Panc1 (cell line): ENCODE measurements at regions not wholly inside any gene's neighbourhood (a gene's known extent, or its start where the extent isn't known, plus 50 kb on each side); places are given as distances from the start of the nearest gene placed in this dataset.

ENCODE experiments used
- POLR2AphosphoS5 ChIP-seq: IDR thresholded peaks from 2 replicates; pipeline ENCODE4 v1.6.1; 2012; ENCODE audit warnings: mild to moderate bottlenecking, low read depth, low read length, moderate library complexity
- SIN3A ChIP-seq: IDR thresholded peaks from 2 replicates; pipeline ENCODE4 v1.6.1; 2012; ENCODE audit warnings: low read depth, mild to moderate bottlenecking, low read length, moderate library complexity, borderline replicate concordance; ENCODE audit not compliant: insufficient read depth
- TF ChIP-seq, protein P1 (sequence below): fragments of 450-650 bp; IDR thresholded peaks from 2 replicates; pipeline ENCODE4 v1.5.1; 2017; ENCODE audit warnings: mild to moderate bottlenecking

- TF ChIP-seq, protein P1, sequence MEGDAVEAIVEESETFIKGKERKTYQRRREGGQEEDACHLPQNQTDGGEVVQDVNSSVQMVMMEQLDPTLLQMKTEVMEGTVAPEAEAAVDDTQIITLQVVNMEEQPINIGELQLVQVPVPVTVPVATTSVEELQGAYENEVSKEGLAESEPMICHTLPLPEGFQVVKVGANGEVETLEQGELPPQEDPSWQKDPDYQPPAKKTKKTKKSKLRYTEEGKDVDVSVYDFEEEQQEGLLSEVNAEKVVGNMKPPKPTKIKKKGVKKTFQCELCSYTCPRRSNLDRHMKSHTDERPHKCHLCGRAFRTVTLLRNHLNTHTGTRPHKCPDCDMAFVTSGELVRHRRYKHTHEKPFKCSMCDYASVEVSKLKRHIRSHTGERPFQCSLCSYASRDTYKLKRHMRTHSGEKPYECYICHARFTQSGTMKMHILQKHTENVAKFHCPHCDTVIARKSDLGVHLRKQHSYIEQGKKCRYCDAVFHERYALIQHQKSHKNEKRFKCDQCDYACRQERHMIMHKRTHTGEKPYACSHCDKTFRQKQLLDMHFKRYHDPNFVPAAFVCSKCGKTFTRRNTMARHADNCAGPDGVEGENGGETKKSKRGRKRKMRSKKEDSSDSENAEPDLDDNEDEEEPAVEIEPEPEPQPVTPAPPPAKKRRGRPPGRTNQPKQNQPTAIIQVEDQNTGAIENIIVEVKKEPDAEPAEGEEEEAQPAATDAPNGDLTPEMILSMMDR, result no peak
- TF ChIP-seq SIN3A (no peak), POLR2AphosphoS5 (no peak)
Observed at GRCh38 chr4:43234626-43235415, 342.3 kb downstream of the GRXCR1 start.
